H9 (cell line): ENCODE measurements at regions not wholly inside any gene's neighbourhood (a gene's known extent, or its start where the extent isn't known, plus 50 kb on each side); places are given as distances from the start of the nearest gene placed in this dataset.

ENCODE experiments used
- DNase-seq: peaks from one replicate; pipeline ENCODE4 v3.0.0-alpha.2; 2017
- H2AFZ ChIP-seq: one replicate; pipeline ENCODE4 v1.6.1; 2013; ENCODE audit warnings: mild to moderate bottlenecking, low read length, control low read depth, moderate library complexity
- H2AK5ac ChIP-seq: 2 replicates; pipeline ENCODE4 v1.6.1; 2013; ENCODE audit warnings: low read length, control low read depth, mixed read lengths; ENCODE audit not compliant: insufficient read length
- H2BK120ac ChIP-seq: one replicate; pipeline ENCODE4 v1.6.1; 2013; ENCODE audit warnings: low read depth, mild to moderate bottlenecking, low read length, control low read depth, inconsistent platforms; ENCODE audit not compliant: poor library complexity, severe bottlenecking
- H2BK12ac ChIP-seq: 2 replicates; pipeline ENCODE4 v1.6.1; 2013; ENCODE audit warnings: low read length, control low read depth, mixed read lengths, low read depth; ENCODE audit not compliant: insufficient read length
- H2BK15ac ChIP-seq: 2 replicates; pipeline ENCODE4 v1.6.1; 2013; ENCODE audit warnings: low read depth, low read length, control low read depth
- H2BK20ac ChIP-seq: one replicate; pipeline ENCODE4 v1.6.1; 2013; ENCODE audit warnings: low read depth, mild to moderate bottlenecking, low read length, control low read depth, inconsistent platforms; ENCODE audit not compliant: poor library complexity, severe bottlenecking
- H2BK5ac ChIP-seq: 2 replicates; pipeline ENCODE4 v1.6.1; 2013; ENCODE audit warnings: low read length, control low read depth, mixed read lengths; ENCODE audit not compliant: insufficient read length
- H3K14ac ChIP-seq: 2 replicates; pipeline ENCODE4 v1.6.1; 2013; ENCODE audit warnings: low read length, control low read depth; ENCODE audit not compliant: insufficient read depth
- H3K18ac ChIP-seq: 2 replicates; pipeline ENCODE4 v1.6.1; 2013; ENCODE audit warnings: low read depth, mild to moderate bottlenecking, mixed read lengths, low read length, control low read depth; ENCODE audit not compliant: insufficient read length
- H3K23ac ChIP-seq: 2 replicates; pipeline ENCODE4 v1.6.1; 2013; ENCODE audit warnings: low read length, control low read depth, mixed read lengths, low read depth; ENCODE audit not compliant: insufficient read length
- H3K23me2 ChIP-seq: 2 replicates; pipeline ENCODE4 v1.6.1; 2013; ENCODE audit warnings: low read depth, mild to moderate bottlenecking, mixed read lengths, low read length, control low read depth; ENCODE audit not compliant: insufficient read length, poor library complexity, severe bottlenecking
- H3K27ac ChIP-seq: 2 replicates; pipeline ENCODE4 v1.5.1; 2013; ENCODE audit warnings: low read length, control low read depth, mixed read lengths, low read depth; ENCODE audit not compliant: insufficient read length
- H3K27me3 ChIP-seq: 2 replicates; pipeline ENCODE4 v1.6.1; 2013; ENCODE audit warnings: low read length, control low read depth, inconsistent platforms; ENCODE audit not compliant: insufficient read depth
- H3K4ac ChIP-seq: 2 replicates; pipeline ENCODE4 v1.6.1; 2013; ENCODE audit warnings: low read depth, mild to moderate bottlenecking, control low read depth, inconsistent platforms, low read length, moderate library complexity
- H3K4me1 ChIP-seq: 2 replicates; pipeline ENCODE4 v1.6.1; 2013; ENCODE audit warnings: low read length, control low read depth, inconsistent platforms; ENCODE audit not compliant: insufficient read depth
- H3K4me2 ChIP-seq: 2 replicates; pipeline ENCODE4 v1.6.1; 2013; ENCODE audit warnings: low read length, control low read depth, mixed read lengths; ENCODE audit not compliant: insufficient read length, insufficient read depth
- H3K56ac ChIP-seq: 2 replicates; pipeline ENCODE4 v1.6.1; 2013; ENCODE audit warnings: low read depth, mild to moderate bottlenecking, mixed read lengths, low read length, control low read depth; ENCODE audit not compliant: insufficient read length
- H3K79me1 ChIP-seq: 2 replicates; pipeline ENCODE4 v1.6.1; 2013; ENCODE audit warnings: low read depth, mild to moderate bottlenecking, moderate library complexity, low read length, control low read depth, inconsistent platforms; ENCODE audit not compliant: insufficient read depth, poor library complexity, severe bottlenecking
- H3K79me2 ChIP-seq: 2 replicates; pipeline ENCODE4 v1.6.1; 2013; ENCODE audit warnings: low read length, control low read depth, inconsistent platforms; ENCODE audit not compliant: insufficient read depth
- H3K9ac ChIP-seq: 2 replicates; pipeline ENCODE4 v1.6.1; 2013; ENCODE audit warnings: low read length, control low read depth, mixed read lengths; ENCODE audit not compliant: insufficient read length; ENCODE audit errors: extremely low read depth
- H3K9me3 ChIP-seq: one replicate; pipeline ENCODE4 v1.6.1; 2013; ENCODE audit warnings: low read depth, low read length, inconsistent platforms; ENCODE audit not compliant: control insufficient read depth
- H3T11ph ChIP-seq: one replicate; pipeline ENCODE4 v1.6.1; 2013; ENCODE audit warnings: mild to moderate bottlenecking, low read length, control low read depth, inconsistent platforms
- H4K20me1 ChIP-seq: one replicate; pipeline ENCODE4 v1.6.1; 2013; ENCODE audit not compliant: control insufficient read depth, insufficient read length, insufficient read depth
- H4K5ac ChIP-seq: 2 replicates; pipeline ENCODE4 v1.6.1; 2013; ENCODE audit warnings: low read depth, mild to moderate bottlenecking, mixed read lengths, low read length, control low read depth; ENCODE audit not compliant: insufficient read length
- H4K8ac ChIP-seq: replicated peaks from 2 replicates; pipeline ENCODE4 v1.6.1; 2013; ENCODE audit warnings: low read length, control low read depth, mixed read lengths, low read depth; ENCODE audit not compliant: insufficient read length
- H4K91ac ChIP-seq: 2 replicates; pipeline ENCODE4 v1.6.1; 2013; ENCODE audit warnings: low read depth, mild to moderate bottlenecking, moderate library complexity, mixed read lengths, low read length, control low read depth; ENCODE audit not compliant: insufficient read length
- H3K27ac Mint-ChIP-seq, 3 experiments: 2 replicates in 2 of 3; 3 replicates in 1 of 3; pipeline ENCODE4 v1.8.0; 2020 to 2021; ENCODE audit warnings: mixed read lengths in 3 of 3, mild to moderate bottlenecking in 1 of 3, moderate library complexity in 1 of 3
- H3K27me3 Mint-ChIP-seq: 2 replicates; pipeline ENCODE4 v1.8.0; 2021; ENCODE audit warnings: low read depth, mild to moderate bottlenecking, moderate library complexity, mixed read lengths
- H3K36me3 Mint-ChIP-seq, 3 experiments: 2 replicates in 2 of 3; 3 replicates in 1 of 3; pipeline ENCODE4 v1.8.0; 2020 to 2021; ENCODE audit warnings: low read depth in 3 of 3, mixed read lengths in 3 of 3; ENCODE audit not compliant: insufficient read depth in 1 of 3
- H3K4me1 Mint-ChIP-seq, 2 experiments: 2 replicates each; pipeline ENCODE4 v1.8.0; 2020; ENCODE audit warnings: mixed read lengths in 2 of 2
- H3K4me3 Mint-ChIP-seq, 2 experiments: 2 replicates in 1 of 2; 3 replicates in 1 of 2; pipeline ENCODE4 v1.8.0; 2020 to 2021; ENCODE audit warnings: mild to moderate bottlenecking in 2 of 2, mixed read lengths in 2 of 2, moderate library complexity in 1 of 2
- H3K9me3 Mint-ChIP-seq, 2 experiments: 2 replicates in 1 of 2; 3 replicates in 1 of 2; pipeline ENCODE4 v1.8.0; 2020; ENCODE audit warnings: mild to moderate bottlenecking in 2 of 2, mixed read lengths in 2 of 2, moderate library complexity in 1 of 2
- WGBS: extraction: QIAGEN DNeasy Blood & Tissue Kit; methylation state at CpG from one replicate; pipeline ENCODE4 v1.1.7; 2013; ENCODE audit warnings: missing lambda C conversion rate, low lambda C conversion rate, mixed read lengths; ENCODE audit not compliant: insufficient read length; ENCODE audit errors: extremely low coverage; 5-methylcytosine and 5-hydroxymethylcytosine counted together
- TF ChIP-seq, protein P1 (sequence below): fragments of 200-600 bp; sonication (generic); conservative IDR thresholded peaks from 3 replicates; pipeline ENCODE4 v1.8.0; 2021; ENCODE audit warnings: antibody characterized with exemption, mild to moderate bottlenecking

DNA sequence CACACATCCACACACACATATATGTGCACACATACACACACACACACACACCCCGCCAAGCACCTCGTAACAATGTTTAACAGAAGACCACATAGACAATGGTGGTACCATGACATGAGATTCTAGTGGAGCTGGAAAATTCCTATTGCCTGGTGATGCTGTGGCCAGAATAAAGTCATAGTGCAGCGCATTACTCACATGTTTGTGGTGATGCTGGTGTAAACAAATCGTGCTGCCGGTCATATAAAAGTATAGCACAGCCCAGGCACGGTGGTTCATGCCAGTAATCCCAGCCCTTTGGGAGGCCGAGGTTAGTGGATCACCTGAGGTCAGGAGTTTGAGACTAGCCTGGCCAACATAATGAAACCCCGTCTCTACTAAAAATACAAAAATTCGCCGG, 275.2 kb downstream of the TRIML1 start:
- no peak overlapping the region for H3K4me2 ChIP-seq
- no peak overlapping the region for H4K91ac ChIP-seq
- TF ChIP-seq, protein P1, sequence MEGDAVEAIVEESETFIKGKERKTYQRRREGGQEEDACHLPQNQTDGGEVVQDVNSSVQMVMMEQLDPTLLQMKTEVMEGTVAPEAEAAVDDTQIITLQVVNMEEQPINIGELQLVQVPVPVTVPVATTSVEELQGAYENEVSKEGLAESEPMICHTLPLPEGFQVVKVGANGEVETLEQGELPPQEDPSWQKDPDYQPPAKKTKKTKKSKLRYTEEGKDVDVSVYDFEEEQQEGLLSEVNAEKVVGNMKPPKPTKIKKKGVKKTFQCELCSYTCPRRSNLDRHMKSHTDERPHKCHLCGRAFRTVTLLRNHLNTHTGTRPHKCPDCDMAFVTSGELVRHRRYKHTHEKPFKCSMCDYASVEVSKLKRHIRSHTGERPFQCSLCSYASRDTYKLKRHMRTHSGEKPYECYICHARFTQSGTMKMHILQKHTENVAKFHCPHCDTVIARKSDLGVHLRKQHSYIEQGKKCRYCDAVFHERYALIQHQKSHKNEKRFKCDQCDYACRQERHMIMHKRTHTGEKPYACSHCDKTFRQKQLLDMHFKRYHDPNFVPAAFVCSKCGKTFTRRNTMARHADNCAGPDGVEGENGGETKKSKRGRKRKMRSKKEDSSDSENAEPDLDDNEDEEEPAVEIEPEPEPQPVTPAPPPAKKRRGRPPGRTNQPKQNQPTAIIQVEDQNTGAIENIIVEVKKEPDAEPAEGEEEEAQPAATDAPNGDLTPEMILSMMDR: no peak
- H3K14ac ChIP-seq: no peak overlapping the region
- Mint-ChIP-seq H3K4me3 (no peak overlapping the region), H3K27me3 (no peaks in the 10 kb centered on the region), H3K27ac (no peak overlapping the region), H3K9me3 (no peaks in the 10 kb centered on the region), H3K4me1 (peaks cover 2 to 3% of the 10 kb centered on the region in 2 experiments; a peak in 2 of 4 replicates), H3K36me3 (no peaks in the 10 kb centered on the region)
- no peak overlapping the region for H3K27ac ChIP-seq
- WGBS: no CpG with 5 or more reads among the region's 10 CpGs
- no peaks in the 10 kb centered on the region for H4K20me1 ChIP-seq
- no peak overlapping the region for H3K23ac ChIP-seq
- H2BK5ac ChIP-seq: no peak overlapping the region
- no peak overlapping the region for H4K8ac ChIP-seq
- no peaks in the 10 kb centered on the region for H3K4me1 ChIP-seq
- no peaks in the 10 kb centered on the region for H3K23me2 ChIP-seq
- H3K27me3 ChIP-seq: no peaks in the 10 kb centered on the region
- no peak overlapping the region for H3K56ac ChIP-seq
- H2BK20ac ChIP-seq: no peak overlapping the region
- no peak for DNase-seq
- H3K18ac ChIP-seq: no peak overlapping the region
- no peaks in the 10 kb centered on the region for H3K9me3 ChIP-seq
- H3K9ac ChIP-seq: no peak overlapping the region
- no peak overlapping the region for H2AFZ ChIP-seq
- no peak overlapping the region for H3K4ac ChIP-seq
- H3T11ph ChIP-seq: no peak overlapping the region
- H4K5ac ChIP-seq: no peak overlapping the region
- no peak overlapping the region for H2BK120ac ChIP-seq
- H2AK5ac ChIP-seq: no peak overlapping the region
- no peak overlapping the region for H2BK15ac ChIP-seq
- H3K79me1 ChIP-seq: no peaks in the 10 kb centered on the region
- H3K79me2 ChIP-seq: no peaks in the 10 kb centered on the region
- H2BK12ac ChIP-seq: no peak overlapping the region
